ENCODE measurements at regions not wholly inside any gene's neighbourhood (a gene's known extent, or its start where the extent isn't known, plus 50 kb on each side); places are given as distances from the start of the nearest gene placed in this dataset.

- Mint-ChIP-seq H3K4me1 (ENCODE audit: low read depth, unreplicated experiment) (no peaks in the 10 kb centered on the region), H3K9me3 (ENCODE audit: low read depth, unreplicated experiment) (no peaks in the 10 kb centered on the region), H3K36me3 (ENCODE audit: insufficient read depth, unreplicated experiment) (no peaks in the 10 kb centered on the region), H3K4me3 (ENCODE audit: low read depth, unreplicated experiment) (no peak overlapping the region), H3K27ac (ENCODE audit: unreplicated experiment) (no peak overlapping the region), H3K27me3 (ENCODE audit: unreplicated experiment) (no peaks in the 10 kb centered on the region)
- intact Hi-C loops (cut with micrococcal nuclease; ENCODE audit: unreplicated experiment) = no loop called here
- DNase-seq = no peak
- BruUV-seq (replicated peaks) = no TSS peak
- TF ChIP-seq CTCF (IDR thresholded peaks at IDR 0.05; ENCODE audit: unreplicated experiment) = no peak
- CTCF ChIA-PET = no interaction called here
Observed at GRCh38 chr3:145815707-145816413, 345.1 kb downstream of the PLOD2 start.

DNA sequence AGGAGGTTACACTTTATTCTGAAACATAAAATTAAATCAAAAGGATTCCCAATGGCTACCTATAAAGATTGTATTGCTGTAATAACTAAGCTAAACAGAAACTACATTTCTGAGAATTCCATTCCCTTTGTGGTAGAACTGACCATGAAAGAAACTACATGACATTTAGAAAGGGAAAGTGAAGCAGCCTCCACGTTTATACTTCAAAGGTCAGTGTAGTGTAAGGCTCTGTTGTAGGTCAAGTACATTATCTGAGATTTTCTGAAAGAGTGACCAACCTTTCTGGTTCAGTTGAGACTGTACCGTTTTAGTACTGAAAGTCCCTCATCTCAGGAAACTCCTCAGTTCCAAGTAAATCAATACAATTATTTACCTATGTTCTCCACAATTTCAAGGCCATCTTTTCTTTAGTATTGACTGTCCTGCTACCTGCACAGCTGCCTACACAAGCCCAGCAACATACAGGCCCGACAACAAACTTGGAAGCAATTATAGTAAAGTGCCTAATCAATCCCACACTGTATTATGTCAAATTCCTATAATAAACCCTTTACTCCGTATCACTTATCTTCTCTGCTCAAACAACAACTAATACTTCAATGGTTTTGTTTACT, 343.0 kb downstream of the PLOD2 start:
- Mint-ChIP-seq H3K27me3 (ENCODE audit: unreplicated experiment) (no peaks in the 10 kb centered on the region), H3K36me3 (ENCODE audit: insufficient read depth, unreplicated experiment) (no peaks in the 10 kb centered on the region), H3K4me3 (ENCODE audit: low read depth, unreplicated experiment) (no peak overlapping the region), H3K27ac (ENCODE audit: unreplicated experiment) (no peak overlapping the region), H3K9me3 (ENCODE audit: low read depth, unreplicated experiment) (no peaks in the 10 kb centered on the region), H3K4me1 (ENCODE audit: low read depth, unreplicated experiment) (no peaks in the 10 kb centered on the region)
- CTCF ChIA-PET = interaction anchor here (0.6 kb wide), 1 partner anchor 344 kb away, joined by 6 read pairs; no protein-coding TSS in a partner anchor
- no TSS peak for BruUV-seq (replicated peaks)
- intact Hi-C loops (cut with micrococcal nuclease; ENCODE audit: unreplicated experiment) = no loop called here
- no peak for TF ChIP-seq CTCF (IDR thresholded peaks at IDR 0.05; ENCODE audit: unreplicated experiment)
- DNase-seq = no peak

DNA sequence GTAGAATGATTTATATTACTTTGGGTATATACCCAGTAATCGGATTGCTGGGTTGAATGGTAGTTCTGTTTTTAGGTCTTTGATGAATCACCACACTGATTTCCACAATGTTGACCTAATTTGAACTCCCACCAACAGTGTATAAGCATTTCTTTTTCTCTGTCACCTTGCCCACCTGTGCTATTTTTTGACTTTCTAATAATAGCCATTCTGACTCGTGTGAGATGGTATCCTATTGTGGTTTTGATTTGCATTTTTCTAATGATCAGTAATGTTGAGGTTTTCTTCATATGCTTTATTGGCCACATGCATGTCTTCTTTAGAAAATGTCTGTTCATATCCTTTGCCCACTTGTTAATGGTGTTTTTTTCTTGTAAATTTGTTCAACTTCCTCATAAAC, 340.8 kb downstream of the PLOD2 start:
- no peak overlapping the region for H3K4me3 Mint-ChIP-seq (ENCODE audit: low read depth, unreplicated experiment)

GRCh38 chr3:145842294-145842902, 318.6 kb downstream of the PLOD2 start:
- no peak overlapping the region for H3K27ac Mint-ChIP-seq (ENCODE audit: unreplicated experiment)
- CTCF ChIA-PET = interaction anchor here (0.8 kb wide), 1 partner anchor 12 kb away, joined by 3 read pairs; no protein-coding TSS in a partner anchor
- no peaks in the 10 kb centered on the region for H3K36me3 Mint-ChIP-seq (ENCODE audit: insufficient read depth, unreplicated experiment)
- intact Hi-C loops (cut with micrococcal nuclease; ENCODE audit: unreplicated experiment) = no loop called here
- H3K4me1 Mint-ChIP-seq (ENCODE audit: low read depth, unreplicated experiment) = no peaks in the 10 kb centered on the region
- TF ChIP-seq CTCF (IDR thresholded peaks at IDR 0.05; ENCODE audit: unreplicated experiment) = no peak
- DNase-seq = no peak
- H3K27me3 Mint-ChIP-seq (ENCODE audit: unreplicated experiment) = no peaks in the 10 kb centered on the region
- H3K9me3 Mint-ChIP-seq (ENCODE audit: low read depth, unreplicated experiment) = peaks cover 3% of the 10 kb centered on the region
- no peak overlapping the region for H3K4me3 Mint-ChIP-seq (ENCODE audit: low read depth, unreplicated experiment)
- BruUV-seq (replicated peaks) = no TSS peak

More for the DNA sequence above, 340.8 kb downstream of the PLOD2 start:
- H3K27me3 Mint-ChIP-seq (ENCODE audit: unreplicated experiment) = no peaks in the 10 kb centered on the region
- no peak for DNase-seq
- H3K9me3 Mint-ChIP-seq (ENCODE audit: low read depth, unreplicated experiment) = peaks cover 4% of the 10 kb centered on the region
- CTCF ChIA-PET = no interaction called here
- no peaks in the 10 kb centered on the region for H3K36me3 Mint-ChIP-seq (ENCODE audit: insufficient read depth, unreplicated experiment)
- no peak for TF ChIP-seq CTCF (IDR thresholded peaks at IDR 0.05; ENCODE audit: unreplicated experiment)
- H3K4me1 Mint-ChIP-seq (ENCODE audit: low read depth, unreplicated experiment) = no peaks in the 10 kb centered on the region
- H3K27ac Mint-ChIP-seq (ENCODE audit: unreplicated experiment) = no peak overlapping the region
- no TSS peak for BruUV-seq (replicated peaks)
- intact Hi-C loops (cut with micrococcal nuclease; ENCODE audit: unreplicated experiment) = no loop called here

Measured in Calu3 (cell line).